ENCODE measurements at regions not wholly inside any gene's neighbourhood (a gene's known extent, or its start where the extent isn't known, plus 50 kb on each side); places are given as distances from the start of the nearest gene placed in this dataset.
"Not testable (repeated sequence)": the region's sequence is repeated elsewhere in the genome, so short reads cannot be mapped to it uniquely, and the experiment has no call there.

DNA sequence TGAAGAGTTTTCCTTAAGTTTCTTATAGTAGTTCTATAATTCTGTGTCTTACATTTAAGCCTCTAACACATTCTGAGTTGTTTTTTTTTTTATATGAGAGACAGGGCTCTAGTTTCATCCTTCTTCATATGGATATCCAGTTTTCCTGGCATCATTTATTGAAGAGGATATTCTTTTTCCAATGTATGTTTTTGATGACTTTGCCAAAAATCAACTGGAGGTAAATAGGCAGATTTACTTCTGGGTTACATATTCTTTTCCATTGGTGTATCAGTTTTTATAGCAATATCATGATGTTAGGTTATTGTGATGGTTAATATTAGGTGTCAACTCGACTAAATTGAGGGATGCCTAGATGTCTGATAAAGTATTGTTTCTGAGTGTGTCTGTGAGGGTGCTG is 650.7 kb upstream of the GRID2 start:
- FAIRE-seq: no peak

DNA sequence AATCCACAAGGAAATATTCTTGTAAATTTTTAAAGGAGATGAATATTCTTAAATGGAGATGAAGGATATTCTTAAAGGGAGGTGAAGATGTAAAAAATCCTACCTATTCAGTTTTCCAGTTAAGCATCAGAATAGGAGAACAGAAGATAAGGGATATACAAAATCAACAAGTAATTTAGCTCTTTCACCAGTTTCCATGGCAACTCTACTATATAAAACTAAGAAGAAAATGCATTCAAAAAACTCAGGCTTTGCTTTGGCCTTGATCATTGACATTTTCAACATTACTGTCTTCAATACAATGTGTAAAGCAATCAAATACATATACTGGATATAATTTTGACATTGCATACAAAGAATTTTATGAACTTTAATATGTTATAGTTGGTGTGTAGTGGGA is 622.7 kb upstream of the GRID2 start:
- no peak for FAIRE-seq

DNA sequence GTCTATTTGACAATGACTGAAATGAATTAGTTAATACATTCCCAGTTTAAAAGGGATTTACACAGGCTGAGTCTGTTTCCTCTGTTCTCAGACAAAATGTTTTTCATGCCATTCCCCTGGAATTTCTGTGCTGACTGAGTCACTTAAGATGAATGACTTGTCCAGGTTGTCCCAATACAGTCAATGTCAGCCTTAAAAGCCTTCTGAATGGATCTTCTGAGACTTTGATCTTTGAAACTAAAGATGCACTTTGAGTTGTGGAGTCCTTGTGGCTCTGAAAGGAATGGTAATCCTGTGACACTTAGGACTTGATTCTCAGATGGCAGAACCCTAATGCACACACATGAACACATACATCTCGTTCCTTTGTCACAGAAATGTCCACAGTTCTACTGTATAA is 622.2 kb upstream of the GRID2 start:
- FAIRE-seq: no peak

DNA sequence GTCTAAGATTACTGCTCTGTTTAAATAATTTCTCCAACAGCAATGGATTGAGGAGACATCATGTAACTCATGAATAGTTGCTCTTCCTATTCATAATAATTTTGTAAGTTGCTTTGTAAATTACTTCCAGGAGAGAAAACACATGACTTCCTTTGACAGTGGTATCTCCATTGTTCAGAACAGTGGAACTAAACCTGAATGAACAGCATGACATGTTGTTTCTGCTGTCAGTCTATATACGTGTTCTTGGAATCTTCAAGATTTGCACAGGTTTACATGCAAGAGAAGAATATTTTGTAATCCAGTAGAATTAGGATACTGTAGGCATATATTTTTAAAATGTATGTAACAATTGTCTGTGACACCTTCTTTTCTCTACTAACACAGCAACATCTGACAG is 618.8 kb upstream of the GRID2 start:
- FAIRE-seq: no peak

DNA sequence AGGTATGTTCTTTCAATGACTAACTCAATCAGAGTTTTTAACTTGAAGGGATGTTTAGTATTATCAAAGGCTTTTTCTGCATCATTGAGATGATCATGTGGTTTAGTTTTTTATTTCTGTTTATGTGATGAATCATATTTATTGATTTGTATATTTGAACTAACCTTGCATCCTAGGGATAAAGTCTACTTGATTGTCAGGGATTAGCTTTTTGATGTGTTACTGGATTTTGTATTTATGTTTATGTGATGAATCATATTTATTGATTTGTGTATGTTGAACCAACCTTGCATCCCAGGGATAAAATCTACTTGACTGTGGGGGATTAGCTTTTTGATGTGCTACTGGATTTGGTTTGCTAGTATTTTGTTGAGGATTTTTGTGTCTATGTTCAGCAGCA is 615.4 kb upstream of the GRID2 start:
- no peak for FAIRE-seq

DNA sequence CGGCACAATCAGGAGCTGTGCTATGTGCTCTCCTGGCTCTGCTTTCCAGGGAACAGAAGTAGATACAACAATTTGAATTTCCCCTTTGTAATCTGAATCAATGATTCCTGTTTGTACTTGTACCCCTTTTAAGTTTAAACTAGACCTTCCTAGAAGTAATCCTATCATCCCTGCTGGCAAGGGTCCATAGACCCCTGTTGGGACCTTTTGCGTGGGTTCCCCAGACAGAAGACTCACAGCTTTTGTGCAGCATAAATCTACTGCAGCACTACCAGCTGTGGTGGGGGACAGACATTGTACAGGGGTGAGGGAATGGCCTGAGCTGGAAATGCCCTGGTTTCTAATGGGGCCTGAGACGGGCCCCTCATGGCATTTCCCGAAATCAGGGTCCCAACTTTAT is 604.1 kb upstream of the GRID2 start:
- FAIRE-seq: not testable (repeated sequence)

DNA sequence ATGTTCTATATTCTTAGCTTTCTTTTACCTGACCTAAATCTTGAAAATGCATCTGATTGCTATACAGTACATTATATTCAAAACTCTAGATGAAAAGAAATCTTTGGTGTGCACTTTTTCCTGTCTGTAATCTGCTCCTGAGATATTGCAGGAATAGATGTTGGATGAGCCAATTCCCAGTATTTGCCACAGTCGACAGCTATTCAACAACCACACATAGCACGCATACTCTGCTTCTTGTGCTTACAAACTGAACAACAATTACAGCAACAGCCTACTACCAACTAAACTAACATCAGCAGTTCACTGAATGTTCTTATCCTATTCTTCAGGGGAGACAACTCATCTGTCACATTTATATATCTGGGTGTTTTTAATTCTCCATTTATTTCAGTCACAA is 573.9 kb upstream of the GRID2 start:
- FAIRE-seq: no peak

DNA sequence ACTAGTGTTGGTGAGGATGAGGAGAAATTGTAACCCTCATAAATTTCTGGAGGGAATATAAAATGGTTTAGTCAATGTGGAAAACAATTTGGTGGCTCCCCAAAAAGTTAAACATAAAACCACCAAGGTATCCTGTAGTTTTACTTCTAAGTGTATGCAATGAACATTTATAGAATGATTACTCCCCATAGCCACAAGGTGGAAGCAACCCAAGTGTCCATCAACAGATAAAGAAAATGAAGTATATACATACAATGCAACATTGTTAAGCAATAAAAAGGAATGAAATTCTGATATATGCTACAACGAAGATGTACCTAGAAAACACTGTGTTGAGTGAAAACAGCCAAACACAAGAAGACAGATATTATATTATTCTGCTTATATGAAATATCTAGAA is 569.1 kb upstream of the GRID2 start:
- no peak for FAIRE-seq

DNA sequence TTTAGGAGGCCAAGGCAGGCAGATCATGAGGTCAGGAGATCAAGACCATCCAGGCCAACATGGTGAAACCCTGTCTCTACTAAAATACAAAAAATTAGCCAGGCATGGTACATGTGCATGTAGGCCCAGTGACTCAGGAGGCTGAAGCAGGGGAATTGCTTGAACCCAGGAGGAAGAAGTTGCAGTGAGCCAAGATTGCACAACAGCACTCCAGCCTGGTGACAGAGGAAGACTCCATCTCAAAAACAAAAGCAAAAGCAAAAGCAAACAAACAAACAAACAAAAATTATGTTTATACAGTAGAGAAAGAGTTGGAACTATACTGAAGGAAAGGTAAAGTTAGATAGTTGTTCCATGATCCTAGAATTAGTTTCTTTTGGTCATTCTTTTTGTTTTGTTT is 564.9 kb upstream of the GRID2 start:
- FAIRE-seq: not testable (repeated sequence)

DNA sequence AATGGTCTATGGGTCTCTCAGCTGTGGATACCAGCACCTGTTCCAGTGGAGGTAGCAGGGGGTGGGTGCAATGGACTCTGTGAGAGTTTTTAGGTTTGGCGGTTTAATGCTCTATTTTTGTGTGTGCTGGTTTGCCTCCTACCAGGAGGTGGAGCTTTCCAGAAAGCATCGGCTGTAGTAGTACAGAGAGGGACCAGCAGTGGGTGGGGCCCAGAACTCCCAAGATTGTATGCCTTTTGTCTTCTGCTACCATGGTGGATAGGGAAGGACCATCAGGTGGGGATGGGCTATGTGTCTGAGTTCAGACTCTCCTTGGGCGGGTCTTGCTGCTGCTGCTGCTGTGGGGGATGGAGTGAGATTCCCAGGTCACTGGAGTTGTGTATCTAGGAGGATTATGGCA is 557.2 kb upstream of the GRID2 start:
- FAIRE-seq: no peak

DNA sequence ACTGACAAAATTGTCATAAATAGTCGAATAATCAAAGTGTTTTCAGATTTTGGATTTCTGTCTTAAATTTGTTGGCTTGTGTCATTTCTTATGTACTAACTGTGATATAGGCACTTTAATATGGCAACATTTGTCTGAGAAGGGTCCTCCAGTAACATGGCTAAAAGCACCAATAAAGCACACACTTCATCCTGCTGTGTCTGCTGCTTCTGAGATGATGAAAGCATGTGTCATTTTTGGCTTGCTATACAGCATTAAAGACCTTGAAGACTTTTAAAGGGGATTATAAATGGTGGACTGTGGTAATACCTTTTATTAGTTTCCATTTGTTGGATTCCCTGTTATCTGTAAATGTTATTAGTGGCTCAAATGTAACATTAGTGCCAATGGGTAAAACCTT is 551.8 kb upstream of the GRID2 start:
- FAIRE-seq: no peak

DNA sequence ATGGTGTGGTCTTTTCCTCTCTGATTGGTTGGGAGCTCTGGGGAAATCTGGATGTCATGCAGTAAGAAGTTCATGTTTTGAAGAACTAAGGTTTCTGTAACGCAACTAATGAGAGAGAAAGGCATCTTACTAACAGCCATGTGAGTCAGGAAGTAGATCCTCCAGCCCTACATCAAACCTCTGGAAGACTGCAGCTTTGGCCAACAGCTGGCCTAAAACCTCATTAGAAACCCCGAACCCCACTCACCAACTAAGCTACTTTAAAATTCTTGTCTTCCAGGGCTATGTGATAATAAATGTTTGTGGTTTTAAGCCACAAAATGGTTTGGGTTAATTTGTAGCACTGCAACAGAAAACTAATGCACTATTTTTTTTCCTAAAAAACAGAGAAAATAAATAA is 549.0 kb upstream of the GRID2 start:
- no peak for FAIRE-seq

DNA sequence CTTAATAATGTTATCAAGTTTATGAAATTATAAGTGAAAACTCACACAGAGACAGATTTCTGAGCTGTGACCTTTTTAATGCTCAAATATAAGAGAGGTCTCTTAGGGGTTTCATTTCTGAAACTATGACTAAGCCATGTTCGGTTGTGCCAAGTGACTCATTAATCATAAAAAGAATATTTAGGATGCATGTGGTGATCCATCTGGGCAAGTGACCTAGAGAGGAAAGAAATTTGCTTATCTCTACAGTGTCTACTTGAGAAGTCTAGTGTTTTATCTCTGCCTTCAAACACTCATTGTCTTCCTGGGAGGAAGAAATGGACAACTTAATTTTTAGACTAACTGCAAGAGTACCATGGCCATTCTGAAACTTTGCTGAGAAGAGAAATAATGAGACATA is 545.3 kb upstream of the GRID2 start:
- FAIRE-seq: no peak

DNA sequence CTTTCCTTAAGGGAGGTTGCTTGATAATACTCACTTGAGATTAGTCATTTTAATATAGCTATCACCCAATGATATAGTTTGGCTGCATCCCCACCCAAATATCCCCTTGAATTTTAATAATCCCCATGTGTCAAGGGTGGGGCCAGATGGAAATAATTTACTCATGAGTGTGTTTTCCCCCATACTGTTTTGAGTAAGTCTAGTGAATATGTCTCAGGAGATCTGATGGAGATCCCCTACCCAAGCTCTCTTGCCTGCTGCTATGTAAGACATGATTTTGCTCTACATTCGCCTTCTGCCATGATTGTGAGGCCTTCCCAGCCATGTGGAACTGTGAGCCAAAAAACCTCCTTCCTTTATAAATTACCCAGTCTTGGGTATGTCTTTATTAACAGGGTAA is 539.7 kb upstream of the GRID2 start:
- no peak for FAIRE-seq

DNA sequence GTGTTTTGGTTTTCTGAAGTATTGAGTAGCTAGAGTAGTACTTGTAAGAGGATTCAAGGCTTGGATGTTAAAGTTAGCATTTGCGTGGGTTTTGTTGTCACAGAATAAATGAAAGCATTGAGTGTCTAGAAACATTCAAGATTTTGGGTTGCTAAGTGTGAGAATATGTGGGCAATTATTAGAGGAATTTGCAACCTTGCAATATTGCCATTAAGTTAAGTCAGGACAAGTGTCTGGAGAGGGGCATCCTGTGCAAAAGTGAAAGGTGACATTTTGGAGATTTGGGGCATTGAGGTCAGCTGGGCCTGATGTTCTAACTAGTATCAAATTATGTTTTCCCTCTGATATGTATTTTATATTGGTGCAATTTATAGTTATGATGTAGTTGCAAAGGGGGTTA is 533.9 kb upstream of the GRID2 start:
- no peak for FAIRE-seq

DNA sequence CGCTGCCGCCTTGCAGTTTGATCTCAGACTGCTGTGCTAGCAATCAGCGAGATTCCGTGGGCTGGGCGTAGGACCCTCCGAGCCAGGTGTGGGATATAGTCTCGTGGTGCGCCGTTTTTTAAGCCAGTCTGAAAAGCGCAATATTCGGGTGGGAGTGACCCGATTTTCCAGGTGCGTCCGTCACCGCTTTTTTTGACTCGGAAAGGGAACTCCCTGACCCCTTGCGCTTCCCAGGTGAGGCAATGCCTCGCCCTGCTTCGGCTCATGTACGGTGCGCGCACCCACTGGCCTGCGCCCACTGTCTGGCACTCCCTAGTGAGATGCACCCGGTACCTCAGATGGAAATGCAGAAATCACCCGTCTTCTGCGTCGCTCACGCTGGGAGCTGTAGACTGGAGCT is 512.1 kb upstream of the GRID2 start:
- FAIRE-seq: not testable (repeated sequence)

DNA sequence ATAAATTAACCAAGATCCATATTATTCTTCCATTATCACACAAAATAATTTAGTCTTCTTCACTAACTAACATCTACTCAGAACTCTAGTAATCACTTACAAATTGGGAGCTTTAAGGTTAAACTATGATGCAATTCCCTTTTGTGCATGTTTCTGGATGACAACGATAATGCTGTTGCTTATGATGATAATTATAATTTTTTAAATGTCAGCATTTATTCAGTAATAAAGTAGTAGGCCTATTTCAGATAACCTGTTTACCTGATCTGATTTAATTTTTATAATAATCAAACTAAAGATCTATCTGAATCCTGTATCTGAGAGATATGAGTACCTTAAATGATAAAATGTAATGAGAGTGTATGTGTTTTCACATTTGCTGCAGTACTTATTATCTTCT is 507.8 kb upstream of the GRID2 start:
- FAIRE-seq: no peak

DNA sequence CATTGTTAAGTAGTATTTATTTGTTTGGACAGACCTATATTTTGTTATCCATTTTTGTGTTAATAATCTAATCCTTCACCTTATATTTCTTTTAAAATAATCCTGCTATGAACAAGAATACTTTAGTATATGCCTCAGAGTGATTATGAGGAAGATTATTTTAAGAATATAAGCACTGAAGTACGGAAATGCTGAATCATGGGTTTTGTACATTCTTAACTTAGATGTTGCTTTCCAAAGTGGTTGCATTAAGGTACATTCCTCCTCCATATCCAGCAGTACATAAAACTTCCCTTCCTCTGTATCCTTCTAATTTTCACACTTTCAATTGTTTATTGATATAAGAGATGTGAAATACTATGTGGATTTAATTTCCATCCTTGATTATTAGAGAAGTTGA is 491.4 kb upstream of the GRID2 start:
- FAIRE-seq: peak; percentile 25

DNA sequence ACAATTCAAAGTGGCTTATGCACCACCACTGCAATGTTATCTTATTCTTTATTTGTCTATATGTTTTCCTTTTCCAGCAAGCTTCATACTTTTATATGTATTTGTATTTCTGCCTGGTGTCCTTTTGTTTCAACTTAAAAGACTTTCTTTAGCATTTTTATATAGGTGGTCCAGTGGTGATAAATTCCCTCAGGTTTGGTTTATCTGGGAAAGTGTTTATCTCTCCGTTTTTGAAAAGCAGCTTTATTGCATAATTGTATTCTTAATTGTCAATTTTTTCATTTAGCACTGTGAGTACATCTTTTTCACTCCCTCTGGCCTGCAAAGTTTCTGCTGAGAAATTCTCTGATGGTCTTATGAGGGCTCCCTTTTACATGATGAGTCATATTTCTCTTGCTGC is 479.0 kb upstream of the GRID2 start:
- no peak for FAIRE-seq

DNA sequence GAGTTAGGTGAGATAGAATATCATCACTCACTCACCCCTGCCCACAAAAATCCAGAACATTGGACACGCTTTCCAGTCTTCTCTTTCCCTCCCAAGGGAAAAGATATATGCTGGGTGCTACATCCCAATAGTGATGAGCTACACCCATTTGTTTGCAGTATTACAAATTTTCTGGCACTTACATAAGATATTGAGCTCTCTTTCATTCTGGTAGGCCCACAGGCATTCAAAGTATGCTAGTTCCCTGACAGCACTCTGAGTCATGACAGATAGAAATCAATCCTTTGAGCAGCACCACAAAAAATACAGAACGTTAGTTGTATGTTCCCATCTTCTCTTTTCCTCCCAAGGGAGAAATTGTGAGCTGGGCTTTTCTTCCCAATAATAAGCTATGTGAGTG is 477.6 kb upstream of the GRID2 start:
- no peak for FAIRE-seq

DNA sequence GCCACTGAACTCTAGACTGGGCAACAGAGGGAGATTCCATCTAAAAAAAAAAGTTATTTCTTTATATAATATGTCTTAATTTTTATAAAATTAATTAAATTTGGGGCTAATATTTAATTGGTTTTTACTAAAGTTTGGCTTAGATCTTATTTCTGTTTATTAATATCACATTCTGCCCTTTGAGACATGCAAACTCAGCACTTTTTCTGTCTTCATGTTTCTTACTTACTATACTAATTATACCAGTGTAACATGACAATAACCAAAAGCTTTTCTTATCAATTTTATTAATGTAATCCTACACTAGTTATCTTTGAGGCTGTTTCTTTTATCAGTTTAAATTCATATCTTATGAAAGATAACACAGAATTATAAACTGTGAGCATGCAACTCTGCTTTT is 475.9 kb upstream of the GRID2 start:
- FAIRE-seq: no peak

DNA sequence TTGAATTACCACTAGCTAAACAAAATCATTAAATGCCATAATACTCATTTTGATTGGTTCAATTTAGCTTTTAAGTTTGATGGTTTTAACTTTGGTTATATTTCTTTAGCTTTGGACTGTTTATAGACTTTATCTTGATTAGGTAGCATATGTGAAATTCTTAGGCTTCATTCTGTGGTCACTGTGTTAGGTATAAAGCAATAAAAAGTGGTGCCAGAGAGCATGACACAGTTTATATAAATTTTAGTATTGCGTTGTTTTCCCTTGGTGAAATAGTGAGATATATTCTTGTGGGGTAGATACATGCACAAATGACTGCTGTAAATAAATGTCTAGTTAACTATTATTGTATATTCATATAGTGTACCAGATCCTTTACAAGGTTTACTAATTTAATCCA is 474.2 kb upstream of the GRID2 start:
- FAIRE-seq: no peak

DNA sequence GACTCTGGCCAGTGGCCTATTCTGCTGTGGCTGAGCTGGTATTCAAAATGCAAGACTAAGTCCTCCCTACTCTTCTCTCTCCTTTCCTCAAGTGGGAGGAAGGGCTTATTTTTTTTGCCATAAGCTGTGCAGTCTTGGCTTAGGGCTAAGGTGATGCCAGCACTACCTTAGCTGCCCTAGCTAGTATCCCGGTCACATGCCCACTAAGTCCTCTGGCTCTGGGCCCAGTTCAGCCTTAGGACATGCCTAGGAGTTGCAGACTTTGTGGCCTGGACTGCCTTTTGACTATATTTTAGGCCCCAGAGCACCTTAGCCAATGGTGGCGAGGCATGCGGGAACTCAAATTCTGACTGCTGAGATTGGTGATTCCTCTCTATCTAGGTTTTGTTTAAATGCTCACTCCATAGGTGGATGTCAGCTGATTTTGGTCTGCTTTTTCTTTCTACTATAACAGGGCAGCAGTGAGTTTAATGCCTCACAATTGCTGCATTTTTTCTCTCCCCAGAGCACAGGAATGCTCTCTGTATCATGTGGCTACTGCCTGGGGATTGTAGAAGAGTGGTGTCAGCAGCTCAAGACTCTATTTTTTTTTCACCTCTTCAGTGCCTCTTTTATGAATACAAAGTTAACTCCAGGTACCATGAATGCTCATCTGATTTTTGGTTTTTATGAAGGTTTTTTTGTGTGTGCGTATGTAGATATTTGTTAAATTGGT is 472.9 kb upstream of the GRID2 start:
- no peak for FAIRE-seq

DNA sequence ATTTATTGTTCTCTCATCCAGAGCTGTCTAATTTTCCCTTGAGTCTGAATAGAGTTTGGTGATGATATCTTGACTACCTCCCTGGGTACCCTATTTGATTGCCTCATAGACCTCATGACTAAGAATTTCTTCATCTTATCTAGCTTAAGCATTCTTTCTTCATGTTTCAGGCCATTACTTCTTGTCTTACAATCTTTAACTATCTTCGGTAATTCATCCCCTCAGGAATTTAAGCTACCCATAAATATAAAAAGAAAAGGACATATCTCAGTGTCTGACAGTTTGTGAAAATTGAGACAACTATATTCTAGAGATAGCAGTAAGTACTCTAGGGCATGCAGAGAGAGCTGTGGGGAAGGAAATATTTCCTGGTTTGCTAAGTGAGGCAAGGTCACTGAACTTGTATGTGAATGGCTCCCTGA is 466.1 kb upstream of the GRID2 start:
- no peak for FAIRE-seq

DNA sequence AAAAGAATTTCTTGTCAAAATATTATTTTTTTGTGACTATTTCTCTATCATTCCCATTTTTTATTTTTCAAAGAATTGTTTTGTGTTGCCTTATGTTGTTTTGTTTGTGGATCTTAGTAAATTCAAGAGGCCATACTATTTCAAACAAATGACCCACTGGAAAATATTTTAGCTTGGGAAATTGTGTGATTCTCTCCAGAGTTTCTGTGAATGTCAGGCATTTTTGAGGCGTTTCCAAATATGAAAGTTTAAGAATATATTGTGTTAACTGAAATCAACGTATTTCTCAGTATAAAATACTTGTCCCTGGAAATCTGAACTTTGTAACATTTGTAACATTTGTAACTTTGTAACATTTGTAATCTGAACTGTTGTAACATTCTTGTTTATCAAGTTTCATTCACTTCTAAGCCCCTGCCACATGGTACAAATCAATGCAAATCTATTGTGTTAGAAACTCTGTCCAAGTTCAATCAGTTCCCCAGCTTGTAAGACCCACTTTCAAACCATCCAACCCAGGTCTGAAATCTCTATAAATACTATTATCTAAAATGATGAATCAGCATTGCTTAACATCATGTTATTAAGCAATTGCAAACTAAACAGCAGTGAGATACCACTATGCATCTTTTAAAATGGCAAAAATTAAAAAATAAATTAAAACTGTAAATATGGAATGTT is 465.4 kb upstream of the GRID2 start:
- FAIRE-seq: no peak
